Hematopoietic multipotent progenitor cell treated with erythropoietin and hydrocortisone succinate and interleukin-3 and kit ligand, for 6 days (in vitro differentiated cells): ENCODE measurements at regions not wholly inside any gene's neighbourhood (a gene's known extent, or its start where the extent isn't known, plus 50 kb on each side); places are given as distances from the start of the nearest gene placed in this dataset.

Experiments used
- DNase-seq: peaks from one replicate; pipeline ENCODE4 v3.0.0-alpha.2; 2015

DNA sequence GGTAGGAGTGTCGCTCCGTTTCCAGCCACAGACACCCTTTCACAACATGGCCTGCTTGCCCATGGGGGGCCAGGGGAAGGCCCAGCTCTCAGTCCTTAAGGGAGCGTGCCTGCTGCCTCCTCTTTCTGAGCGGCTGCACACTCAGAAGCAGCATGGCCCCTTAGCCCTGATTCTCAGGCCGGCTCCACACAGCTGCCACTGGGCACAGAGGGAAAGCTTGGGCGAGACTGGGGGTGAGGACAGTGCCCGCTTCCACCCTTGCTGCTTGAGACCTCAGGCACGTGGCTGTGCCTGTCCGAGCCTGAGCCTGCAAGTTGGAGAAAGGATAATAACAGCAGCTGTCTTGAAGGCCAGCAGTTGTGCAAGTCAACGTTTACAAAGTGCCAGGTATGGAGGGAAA is 416.3 kb downstream of the SHANK2 start:
- no peak for DNase-seq

DNA sequence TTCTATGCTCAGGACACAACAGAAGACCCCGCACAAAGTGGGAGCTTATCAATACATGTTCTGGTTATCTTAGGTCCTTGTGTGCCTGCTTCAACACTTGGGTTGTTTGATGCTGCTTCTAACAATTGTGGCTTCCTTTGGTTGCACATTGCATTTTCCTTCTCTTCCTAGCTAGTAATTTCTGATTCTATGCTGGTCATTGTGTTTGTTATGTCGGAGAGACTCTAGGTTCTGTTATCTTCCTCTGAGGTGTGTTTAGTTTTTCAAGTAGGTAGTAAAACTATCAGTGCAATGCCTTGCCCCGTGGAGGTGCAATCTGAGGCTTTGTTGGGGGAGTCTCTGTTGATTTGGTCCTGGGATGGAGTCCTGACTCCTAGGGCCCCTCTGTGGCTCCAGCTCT is 414.2 kb downstream of the SHANK2 start:
- DNase-seq = no peak

DNA sequence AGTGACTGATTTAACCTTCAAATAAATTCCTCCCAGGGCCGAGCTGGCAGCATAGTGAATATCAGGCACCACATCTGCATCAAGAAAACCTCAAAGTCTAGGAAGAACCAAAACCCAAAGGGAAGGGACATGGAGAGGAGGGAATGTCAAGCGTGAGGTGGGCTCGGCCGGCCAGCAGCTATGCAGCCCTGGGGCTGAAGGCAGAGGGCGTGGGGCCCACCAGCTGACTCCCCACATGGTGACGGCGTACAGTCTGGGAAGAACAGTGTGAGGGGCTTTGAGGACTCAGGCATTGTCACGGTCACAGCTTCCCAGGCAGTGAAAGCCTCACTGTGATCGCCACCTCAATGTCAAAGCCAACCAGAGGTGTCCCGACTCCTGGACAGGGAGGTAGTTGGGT is 412.5 kb downstream of the SHANK2 start:
- no peak for DNase-seq

DNA sequence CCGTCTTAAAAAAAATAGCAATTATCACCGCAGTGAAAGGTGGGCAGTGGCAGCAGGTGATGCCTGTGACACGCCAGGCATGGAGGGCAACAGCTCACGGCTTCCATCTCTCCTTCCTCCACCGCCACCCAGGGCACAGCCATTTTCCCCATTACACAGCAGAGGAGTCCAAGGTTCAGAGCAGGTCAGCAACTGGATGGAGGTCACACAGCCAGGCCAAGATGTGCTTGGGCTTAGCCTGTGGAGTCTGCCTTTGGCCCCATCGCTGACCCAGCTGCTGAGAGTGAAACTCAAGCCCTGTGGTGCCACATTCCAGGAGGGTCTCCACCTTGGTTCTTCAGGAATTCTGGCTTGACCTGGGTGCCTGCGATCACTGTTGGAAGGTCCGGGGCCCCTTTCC is 411.1 kb downstream of the SHANK2 start:
- DNase-seq = no peak

DNA sequence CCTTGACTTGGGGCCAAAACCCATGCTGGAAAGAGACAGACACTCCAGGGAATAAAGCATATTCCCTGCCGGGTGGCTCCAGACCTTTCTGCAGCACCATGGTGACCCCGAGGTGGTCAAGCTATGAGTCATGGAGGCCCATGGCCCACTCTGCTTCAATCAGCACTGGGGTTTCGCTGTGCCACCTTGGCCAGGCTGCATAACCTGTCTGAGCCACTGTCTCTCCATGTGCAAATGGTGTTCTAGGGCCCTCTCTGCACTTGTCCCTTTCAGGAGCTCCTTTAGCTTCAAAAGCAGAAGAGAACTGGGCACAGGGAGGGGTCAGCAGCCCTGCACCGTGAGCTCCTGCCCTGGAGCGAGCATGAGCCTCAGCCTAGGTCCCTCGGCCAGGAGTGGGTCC is 410.1 kb downstream of the SHANK2 start:
- DNase-seq = no peak

DNA sequence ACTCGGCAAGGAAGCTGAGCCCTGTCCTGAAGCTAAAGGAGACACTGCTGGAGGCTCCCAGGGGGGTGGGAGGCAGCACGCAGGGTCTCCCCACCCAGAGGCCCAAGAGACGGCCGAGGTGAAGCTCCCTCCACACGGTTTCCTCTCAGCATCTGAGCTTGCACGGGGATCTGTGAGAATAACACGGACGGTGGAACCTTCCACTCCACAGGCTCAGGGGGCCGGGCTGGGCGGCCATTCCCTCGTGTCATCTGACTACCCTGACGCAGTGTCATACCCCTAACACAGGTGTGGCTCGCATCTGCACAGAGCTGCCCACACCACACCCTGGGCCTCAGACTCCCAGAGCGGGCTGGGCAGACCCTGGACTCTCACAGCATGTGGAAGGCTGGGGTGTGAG is 409.7 kb downstream of the SHANK2 start:
- DNase-seq = no peak

DNA sequence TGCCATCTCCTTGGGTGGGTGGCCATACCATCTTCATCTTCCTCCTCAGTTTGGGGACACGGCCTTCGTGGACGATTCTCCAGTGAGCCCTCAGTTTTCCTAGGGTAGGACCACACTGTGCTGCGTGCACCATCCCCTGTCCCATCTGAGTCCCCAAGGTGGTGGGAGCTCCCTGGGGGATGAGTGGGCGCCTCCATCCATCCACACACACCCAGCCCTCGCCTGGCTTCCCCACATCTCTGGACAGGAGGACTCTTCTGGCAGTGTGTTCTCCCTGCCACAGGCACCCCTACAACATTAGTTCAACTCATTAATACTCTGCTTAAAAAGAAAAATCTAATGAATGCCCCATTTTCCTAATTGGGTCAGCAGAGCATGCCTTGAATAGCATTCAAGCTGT is 408.5 kb downstream of the SHANK2 start:
- no peak for DNase-seq

DNA sequence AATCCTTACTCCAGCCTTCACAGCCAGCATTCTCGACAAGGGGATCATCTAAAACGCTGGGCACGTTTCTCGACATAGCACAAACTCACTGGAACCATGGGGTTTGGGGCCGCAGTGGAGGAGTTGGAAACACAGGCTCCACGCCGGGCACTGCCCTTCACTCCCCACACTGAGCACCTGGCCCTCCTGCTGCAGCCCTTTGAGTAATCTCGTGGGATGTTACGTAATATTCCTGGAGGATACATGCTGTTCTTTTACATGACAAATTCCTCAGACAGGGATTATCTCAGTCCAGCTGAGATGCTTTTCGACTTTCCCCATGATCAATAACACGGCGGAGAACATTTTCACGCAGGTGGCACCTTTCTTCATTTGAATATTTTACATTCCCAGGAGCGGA is 408.0 kb downstream of the SHANK2 start:
- no peak for DNase-seq

DNA sequence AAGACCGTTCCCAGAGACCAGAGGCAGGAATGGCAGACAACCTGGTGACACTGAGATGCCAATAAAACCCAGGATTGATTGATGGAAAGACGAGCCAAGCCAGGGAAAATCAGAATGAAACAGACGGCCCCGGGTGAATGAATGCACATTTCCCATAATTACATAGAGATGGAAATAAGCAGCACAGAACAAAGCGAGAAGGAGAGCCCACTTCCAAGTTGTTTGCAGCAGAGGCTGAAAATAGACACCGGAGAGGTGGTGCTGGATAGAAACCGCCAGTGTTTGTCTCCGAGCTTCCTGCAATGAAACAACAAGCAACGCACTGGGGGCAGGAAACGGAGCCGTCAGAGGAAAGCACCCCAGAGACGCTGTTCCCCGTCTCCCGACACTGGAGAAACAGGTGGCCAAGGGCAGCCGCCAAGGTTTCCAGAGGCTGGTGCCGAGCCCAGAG is 406.8 kb downstream of the SHANK2 start:
- no peak for DNase-seq

DNA sequence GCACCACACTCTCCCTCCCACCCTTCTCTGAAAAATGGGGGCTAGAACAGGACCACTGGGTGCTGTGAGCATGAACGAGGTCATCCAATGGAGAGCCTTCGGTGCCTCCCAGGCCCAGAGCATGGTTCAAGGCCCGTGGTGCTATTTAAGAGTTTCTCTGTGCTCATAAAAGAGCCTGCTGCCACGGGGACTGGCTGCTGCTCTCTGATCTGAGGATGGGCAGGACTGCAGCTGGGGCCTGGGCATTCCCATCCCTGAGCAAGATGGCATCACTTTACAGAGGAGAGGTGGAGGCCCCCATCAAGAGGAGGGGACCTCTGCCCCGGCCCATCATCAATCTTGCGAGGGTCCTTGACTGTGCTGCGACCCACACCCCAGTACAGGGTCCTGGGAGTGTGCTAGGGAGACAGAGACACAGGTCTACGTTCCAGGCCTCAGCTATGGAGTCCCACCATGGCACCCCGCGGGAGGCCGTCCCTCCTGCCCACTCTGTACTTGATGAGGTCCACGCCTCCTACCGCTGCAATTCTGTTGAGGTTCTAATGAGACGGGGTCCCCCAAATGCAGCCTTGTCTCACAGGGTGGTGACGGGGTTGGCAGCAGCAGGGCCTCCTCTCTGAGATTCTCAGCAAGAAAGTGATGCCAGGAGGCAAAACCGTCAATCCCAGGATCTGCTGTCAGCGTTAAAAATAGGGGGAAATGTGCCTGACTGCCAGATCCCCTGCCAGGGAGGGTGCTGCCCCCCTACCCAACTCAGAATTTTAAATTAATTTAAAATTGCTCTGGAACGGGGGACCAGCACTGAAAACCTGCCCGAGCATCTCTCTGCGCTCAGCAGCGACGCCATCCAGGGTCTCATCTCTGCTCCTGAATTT is 405.4 kb downstream of the SHANK2 start:
- no peak for DNase-seq

DNA sequence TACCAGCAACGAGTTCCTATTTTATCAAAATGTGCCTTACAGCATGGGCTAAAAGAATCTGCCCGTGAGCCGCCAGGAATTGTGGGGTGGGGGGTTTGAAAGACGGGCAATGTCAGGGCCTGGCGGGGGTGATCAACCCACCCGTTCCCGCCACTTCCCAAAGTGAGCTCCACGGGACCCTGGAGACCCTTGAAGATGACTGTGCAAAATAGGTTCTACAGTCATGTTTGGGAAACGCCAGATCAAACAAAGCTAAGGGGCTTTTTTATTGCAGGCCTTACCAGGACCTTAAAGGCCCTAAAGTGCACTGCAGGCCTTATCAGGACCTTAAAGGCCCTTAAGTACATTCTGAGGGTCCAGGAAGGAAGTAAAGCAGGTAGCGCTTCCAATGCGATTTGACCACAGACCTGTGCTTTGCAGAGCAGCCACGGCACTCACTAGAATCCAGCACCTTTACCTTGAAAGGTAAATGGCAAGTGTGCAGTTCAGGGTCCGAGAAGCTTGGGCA is 404.1 kb downstream of the SHANK2 start:
- DNase-seq = no peak

DNA sequence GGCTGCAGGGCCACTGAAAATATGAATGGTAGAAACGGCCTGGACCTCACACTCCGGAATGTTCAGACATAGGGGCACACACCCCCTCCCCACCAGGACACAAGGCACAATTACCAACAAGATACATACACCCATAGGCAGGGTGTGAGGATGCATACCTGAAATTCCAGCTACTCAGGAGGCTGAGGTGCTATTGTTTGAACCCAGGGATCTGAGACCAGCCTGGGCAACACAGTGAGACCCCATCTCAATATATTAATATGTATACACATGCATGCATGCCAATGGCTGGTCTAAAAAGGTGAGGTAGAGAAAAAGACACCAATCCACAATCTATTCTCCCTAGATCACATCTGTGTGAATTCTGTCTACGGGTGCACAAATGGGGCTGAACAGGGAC is 403.3 kb downstream of the SHANK2 start:
- DNase-seq = no peak

DNA sequence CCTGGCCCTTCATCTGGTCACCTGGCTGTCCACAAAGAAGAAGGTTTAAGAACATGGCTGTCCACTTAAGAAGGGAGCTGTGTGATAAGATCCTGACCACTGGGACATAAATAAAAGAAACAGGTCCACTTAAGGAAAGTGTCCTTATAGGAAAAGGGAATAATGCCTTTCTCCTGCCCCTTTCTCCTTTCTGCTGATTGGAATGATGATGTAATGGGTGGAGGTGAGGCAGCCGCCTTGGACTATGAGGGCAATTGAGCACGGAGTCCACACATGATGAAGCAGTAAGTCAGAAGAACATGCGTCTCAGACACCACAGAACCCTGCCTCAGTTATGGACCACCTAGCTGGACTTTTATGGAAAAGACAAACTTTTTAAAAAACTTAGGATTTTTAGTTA is 401.1 kb downstream of the SHANK2 start:
- DNase-seq = no peak

DNA sequence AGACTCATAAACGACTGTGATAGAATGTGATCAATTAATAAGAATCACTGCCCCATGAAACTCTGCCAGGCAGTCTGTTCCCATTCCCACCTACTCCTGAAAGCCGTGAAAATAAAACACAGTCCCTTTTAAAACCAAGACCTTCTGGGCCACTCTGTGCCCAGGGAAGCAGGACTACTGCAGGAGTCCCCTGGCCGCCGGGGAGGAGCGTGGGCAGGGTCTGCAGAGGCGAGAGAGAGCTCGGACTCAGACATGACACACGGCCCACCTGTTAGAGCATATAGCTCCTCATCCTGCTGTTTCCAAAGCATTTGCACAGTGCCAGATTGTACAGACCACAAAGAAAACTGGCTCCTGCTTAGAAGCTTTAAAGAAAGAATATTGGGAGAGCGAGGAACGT is 400.5 kb downstream of the SHANK2 start:
- no peak for DNase-seq

DNA sequence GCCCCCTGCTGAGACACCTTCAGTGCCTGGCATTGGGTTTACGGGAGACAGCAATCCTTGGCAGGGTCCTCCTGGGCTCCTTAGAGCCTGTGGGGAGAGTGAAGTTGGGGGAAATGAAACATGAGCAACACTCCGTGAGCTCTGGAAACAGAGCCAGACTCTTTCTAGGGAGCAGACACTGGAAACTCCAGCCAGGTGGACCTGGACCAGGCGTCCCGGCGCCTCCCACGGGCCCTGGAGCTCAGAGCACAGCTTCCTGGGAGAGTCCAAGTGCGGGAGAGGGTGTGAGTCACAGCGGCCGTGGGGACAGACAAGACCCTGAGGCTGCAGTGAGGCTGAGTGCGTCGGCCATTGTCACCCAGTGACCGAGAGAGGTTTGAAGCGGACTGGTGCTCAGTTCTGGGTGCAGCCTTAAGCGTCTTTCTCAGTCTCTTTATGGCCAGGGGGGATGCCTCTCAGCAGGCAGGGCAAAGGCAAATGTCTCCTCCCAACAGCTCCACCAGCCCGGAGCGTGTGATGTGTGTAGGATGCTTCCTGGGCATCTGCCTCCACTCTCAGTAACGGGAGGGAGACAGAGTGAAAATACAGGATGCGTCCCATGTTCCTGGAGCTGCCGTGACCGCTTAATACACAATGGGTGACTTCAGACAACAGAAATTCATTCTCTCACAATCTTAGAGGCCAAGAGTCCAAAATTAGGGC is 399.2 kb downstream of the SHANK2 start:
- DNase-seq = no peak

DNA sequence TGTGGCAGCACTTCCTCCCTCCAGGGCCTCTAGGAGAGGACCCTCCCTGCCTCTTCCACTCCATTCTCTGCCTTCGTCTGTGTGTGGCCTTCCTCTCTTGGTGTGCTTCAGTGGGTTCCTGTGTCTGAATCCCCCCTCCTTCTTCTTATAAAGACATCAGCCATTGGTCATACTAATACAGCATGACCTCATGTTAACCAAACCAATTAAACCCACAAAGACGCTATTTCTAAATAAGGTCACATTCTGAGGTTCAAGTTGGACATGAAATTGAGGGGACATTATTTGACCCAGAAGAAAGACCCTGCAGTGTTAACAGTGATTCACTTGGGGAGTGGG is 398.6 kb downstream of the SHANK2 start:
- no peak for DNase-seq

DNA sequence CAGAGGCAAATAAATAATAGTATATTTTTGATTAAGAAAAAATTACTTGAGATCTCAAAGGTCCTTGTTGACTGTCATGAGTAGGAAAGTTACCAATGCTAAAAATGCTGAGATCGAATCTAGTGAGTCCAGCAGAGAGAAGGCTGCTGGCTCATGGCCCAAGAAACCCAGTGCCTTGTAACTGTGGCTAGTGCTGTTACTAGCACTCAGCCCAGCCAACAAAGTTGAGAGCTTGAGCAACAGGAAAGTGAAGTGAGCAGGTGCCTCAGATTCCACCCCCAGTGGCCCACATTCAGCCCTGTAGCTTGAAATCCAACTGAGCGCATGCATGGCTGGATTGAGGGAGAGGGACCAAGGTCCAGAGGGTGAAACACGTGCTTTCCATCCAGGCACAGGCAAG is 398.2 kb downstream of the SHANK2 start:
- DNase-seq = no peak

DNA sequence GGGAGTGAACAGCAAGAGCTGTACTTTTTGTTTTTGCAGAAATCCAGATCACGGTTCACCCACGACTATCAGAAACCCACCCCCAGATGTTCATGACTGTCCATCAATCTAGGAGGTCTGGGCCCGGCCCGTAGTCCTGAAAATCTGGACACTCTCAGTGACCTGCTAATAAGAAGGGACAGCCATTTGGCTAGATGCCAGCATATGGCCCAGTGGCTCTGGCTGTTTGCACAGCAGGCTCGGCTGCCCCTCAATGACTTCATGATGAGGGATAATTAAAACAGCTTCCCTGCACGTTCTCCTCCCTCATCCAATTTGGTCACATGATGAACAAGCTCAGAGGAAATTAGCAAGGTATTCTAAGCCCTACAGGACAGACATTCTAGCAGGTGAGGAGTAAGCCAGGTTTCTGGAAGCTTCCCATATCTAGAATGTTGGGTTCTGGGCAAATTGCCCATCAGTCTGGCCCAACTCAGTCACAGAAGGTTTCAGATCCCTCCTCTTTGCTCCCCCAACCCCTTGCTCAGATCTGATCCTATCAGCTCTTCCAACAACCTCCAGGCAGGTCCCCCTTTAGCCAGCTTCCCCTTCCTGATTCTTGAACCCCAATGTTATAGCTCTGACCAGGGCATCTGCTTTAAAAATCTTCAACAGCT is 397.3 kb downstream of the SHANK2 start:
- DNase-seq = no peak

DNA sequence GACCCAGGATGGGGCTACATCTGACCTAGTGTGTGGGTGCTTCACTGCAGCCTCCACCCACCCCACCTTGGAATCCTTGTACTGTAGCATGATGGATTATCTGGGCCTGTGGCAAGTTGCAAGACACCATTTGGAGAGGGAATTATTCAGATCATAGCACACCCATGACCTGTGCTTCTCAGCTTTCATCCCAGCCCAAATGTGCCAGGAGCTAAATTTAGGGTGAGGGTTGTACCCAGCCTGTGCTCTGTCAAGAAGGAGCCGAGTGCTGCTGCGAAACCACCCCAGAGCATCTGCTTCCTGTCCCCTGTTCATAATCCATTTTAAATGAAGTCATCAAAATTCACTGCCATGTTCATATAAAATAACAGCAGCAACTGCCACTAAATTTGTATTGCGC is 394.5 kb downstream of the SHANK2 start:
- DNase-seq = no peak

DNA sequence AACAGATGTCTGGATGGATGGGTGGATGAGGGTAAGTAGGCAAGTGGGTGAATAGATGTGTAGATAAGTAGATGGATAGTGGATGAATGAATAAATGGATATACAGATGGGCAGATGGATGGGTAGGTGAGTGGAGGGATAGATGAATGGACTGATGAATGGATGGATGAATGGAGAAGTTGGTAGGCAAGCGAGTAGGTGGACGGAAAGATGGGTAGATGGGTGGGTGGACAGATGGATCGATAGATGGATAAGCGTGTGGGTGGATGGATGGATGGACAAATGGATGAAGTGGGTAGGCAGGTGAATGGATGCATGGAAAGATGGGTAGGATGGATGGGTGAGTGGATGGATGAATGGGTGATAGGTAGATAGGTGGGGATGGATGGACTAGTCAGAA is 393.2 kb downstream of the SHANK2 start:
- no peak for DNase-seq

DNA sequence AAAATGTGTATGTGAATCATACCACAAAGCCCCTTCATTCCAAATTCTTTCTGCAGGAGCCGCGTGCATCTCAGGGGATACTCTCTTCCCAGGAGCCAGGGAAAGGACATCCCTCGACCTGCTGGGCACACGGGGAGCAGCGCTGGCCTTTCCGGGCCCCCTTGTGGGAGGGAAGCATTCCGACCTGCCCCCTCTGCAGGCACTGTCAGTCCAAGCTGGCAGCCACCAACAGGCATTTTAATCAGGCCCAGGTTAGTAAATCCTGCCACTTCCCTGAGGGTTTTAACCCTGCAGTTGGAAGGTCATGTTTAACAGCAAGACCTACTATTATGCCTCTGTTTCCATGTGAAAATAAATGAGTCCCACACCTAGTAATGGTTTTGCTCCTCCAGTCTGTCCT is 391.5 kb downstream of the SHANK2 start:
- no peak for DNase-seq

DNA sequence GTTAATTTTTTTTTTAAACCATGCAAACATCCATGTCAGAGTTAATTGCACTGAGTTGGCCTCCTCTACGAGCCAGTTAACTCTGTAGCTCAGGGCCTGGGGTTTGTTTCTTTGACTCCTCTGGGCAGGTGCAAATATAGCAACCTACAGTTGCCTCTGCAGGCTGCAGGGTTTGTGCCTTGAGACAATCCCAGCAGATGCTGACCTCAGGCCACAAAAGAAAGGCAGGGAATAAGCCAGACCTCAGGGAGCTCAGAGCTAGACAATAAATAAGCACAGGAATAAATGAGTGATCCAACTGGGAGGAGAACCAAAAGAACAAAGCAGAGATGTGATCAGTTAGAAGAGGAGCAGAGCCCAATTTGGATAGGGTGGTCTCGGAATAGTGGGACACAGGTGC is 390.8 kb downstream of the SHANK2 start:
- no peak for DNase-seq

DNA sequence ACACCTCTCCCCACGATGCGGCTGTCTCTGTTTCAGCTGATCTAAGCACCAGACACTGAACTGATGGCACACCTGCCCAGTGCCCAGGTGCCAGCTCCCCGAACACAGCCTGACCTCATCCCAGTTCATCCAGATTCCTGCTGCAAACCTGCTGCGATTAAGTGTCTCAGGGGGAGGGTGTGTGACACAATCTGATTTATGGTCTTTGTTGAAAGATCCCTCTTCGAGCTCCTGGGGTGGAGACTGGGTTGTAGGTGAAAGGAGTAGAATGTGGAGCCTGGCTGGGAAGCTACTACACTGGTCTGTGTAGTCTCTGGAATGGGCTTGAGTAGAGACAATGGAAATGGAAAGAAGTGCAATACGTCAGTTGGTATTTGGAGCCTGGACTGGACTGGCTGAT is 390.3 kb downstream of the SHANK2 start:
- no peak for DNase-seq

DNA sequence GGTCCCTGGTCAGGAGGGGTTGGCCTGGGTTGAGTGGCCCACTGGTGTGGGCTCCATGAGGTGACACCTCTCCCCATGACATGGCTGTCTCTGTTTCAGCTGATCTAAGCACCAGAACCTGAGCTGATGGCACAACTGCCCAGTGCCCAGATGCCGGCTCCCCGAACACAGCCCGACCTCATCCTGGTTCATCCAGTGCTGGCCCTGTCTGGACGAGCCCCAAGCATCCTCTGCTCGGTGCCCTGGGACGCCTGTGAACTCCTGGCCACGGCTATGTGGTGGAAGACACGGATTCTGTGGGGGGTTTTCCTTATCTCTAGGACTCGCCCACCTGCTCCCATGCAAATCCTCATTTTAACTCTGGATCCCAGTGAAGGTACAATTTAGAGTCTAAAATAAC is 389.2 kb downstream of the SHANK2 start:
- DNase-seq = no peak
